Activated T-cell treated with anti-CD3 and anti-CD28 coated beads, Interleukin-2, amount 50 U/mL, for 72 hours (primary cell): ENCODE measurements at regions not wholly inside any gene's neighbourhood (a gene's known extent, or its start where the extent isn't known, plus 50 kb on each side); places are given as distances from the start of the nearest gene placed in this dataset.
"Not testable (repeated sequence)": the region's sequence is repeated elsewhere in the genome, so short reads cannot be mapped to it uniquely, and the experiment has no call there.

Source experiments
- ATAC-seq, 2 donors: fragments of 150-1000 bp; cut with Tn5 transposase; replicated peaks in 1 of 2; 2 replicates each; pipeline ENCODE4 v1.10.0; 2021; ENCODE audit warnings: moderate library complexity in 2 of 2, mild to moderate bottlenecking in 1 of 2
- DNase-seq, 2 donors: peaks; one replicate each; pipeline ENCODE4 v3.0.0; 2021 to 2022; ENCODE audit warnings: mixed read lengths in 1 of 2
- H3K27ac Mint-ChIP-seq: one replicate; pipeline ENCODE4 v1.8.0; 2022; ENCODE audit warnings: mild to moderate bottlenecking, moderate library complexity, mixed read lengths
- H3K27me3 Mint-ChIP-seq: one replicate; pipeline ENCODE4 v1.8.0; 2022; ENCODE audit warnings: low read depth, mixed read lengths
- H3K36me3 Mint-ChIP-seq, 2 donors: one replicate each; pipeline ENCODE4 v1.8.0; 2022; ENCODE audit warnings: mixed read lengths in 2 of 2, mild to moderate bottlenecking in 1 of 2; ENCODE audit not compliant: insufficient read depth in 2 of 2
- H3K4me1 Mint-ChIP-seq: one replicate; pipeline ENCODE4 v1.8.0; 2022; ENCODE audit warnings: low read depth, mixed read lengths
- H3K4me3 Mint-ChIP-seq, 2 donors: one replicate each; pipeline ENCODE4 v1.8.0; 2022; ENCODE audit warnings: mild to moderate bottlenecking in 2 of 2, mixed read lengths in 2 of 2, moderate library complexity in 2 of 2
- H3K9me3 Mint-ChIP-seq, 2 donors: one replicate each; pipeline ENCODE4 v1.8.0; 2022; ENCODE audit warnings: mixed read lengths in 2 of 2

GRCh38 chr7:35915247-35915955, 114.5 kb downstream of the SEPTIN7 start:
- not testable (repeated sequence) for H3K4me1 Mint-ChIP-seq, H3K27me3 Mint-ChIP-seq, DNase-seq, ATAC-seq, H3K27ac Mint-ChIP-seq, H3K36me3 Mint-ChIP-seq, H3K9me3 Mint-ChIP-seq, H3K4me3 Mint-ChIP-seq

- not testable (repeated sequence) for H3K9me3 Mint-ChIP-seq, DNase-seq, H3K27me3 Mint-ChIP-seq, H3K27ac Mint-ChIP-seq, ATAC-seq, H3K36me3 Mint-ChIP-seq, H3K4me1 Mint-ChIP-seq, H3K4me3 Mint-ChIP-seq
Measured at GRCh38 chr7:35918217-35918616, 117.4 kb downstream of the SEPTIN7 start.

GRCh38 chr7:35919607-35920006, 118.8 kb downstream of the SEPTIN7 start:
- not testable (repeated sequence) for H3K9me3 Mint-ChIP-seq, ATAC-seq, H3K4me3 Mint-ChIP-seq, H3K27me3 Mint-ChIP-seq, H3K36me3 Mint-ChIP-seq, H3K4me1 Mint-ChIP-seq, H3K27ac Mint-ChIP-seq, DNase-seq

- not testable (repeated sequence) for DNase-seq, H3K27me3 Mint-ChIP-seq, H3K4me3 Mint-ChIP-seq, H3K27ac Mint-ChIP-seq, ATAC-seq, H3K4me1 Mint-ChIP-seq, H3K36me3 Mint-ChIP-seq, H3K9me3 Mint-ChIP-seq
Measured at GRCh38 chr7:35921338-35921737, 120.5 kb downstream of the SEPTIN7 start.

- not testable (repeated sequence) for H3K36me3 Mint-ChIP-seq, ATAC-seq, H3K27ac Mint-ChIP-seq, H3K9me3 Mint-ChIP-seq, H3K4me3 Mint-ChIP-seq, H3K27me3 Mint-ChIP-seq, H3K4me1 Mint-ChIP-seq, DNase-seq
Measured at GRCh38 chr7:35924668-35925067, 123.8 kb downstream of the SEPTIN7 start.

GRCh38 chr7:35926966-35927365, 126.1 kb downstream of the SEPTIN7 start:
- H3K4me3 Mint-ChIP-seq, DNase-seq, H3K36me3 Mint-ChIP-seq, ATAC-seq, H3K27ac Mint-ChIP-seq, H3K27me3 Mint-ChIP-seq, H3K4me1 Mint-ChIP-seq, H3K9me3 Mint-ChIP-seq: not testable (repeated sequence)

- not testable (repeated sequence) for H3K27ac Mint-ChIP-seq, DNase-seq, ATAC-seq, H3K27me3 Mint-ChIP-seq, H3K36me3 Mint-ChIP-seq, H3K4me3 Mint-ChIP-seq, H3K4me1 Mint-ChIP-seq, H3K9me3 Mint-ChIP-seq
Measured at GRCh38 chr7:35931134-35931533, 130.3 kb downstream of the SEPTIN7 start.

- not testable (repeated sequence) for H3K36me3 Mint-ChIP-seq, H3K27ac Mint-ChIP-seq, H3K4me3 Mint-ChIP-seq, H3K27me3 Mint-ChIP-seq, H3K4me1 Mint-ChIP-seq, H3K9me3 Mint-ChIP-seq, ATAC-seq, DNase-seq
Measured at GRCh38 chr7:35931551-35931950, 130.7 kb downstream of the SEPTIN7 start.

GRCh38 chr7:35940695-35941094, 139.8 kb downstream of the SEPTIN7 start:
- not testable (repeated sequence) for H3K9me3 Mint-ChIP-seq, H3K27ac Mint-ChIP-seq, H3K4me3 Mint-ChIP-seq, DNase-seq, ATAC-seq, H3K36me3 Mint-ChIP-seq, H3K4me1 Mint-ChIP-seq, H3K27me3 Mint-ChIP-seq

GRCh38 chr7:35945621-35946020, 144.8 kb downstream of the SEPTIN7 start:
- H3K27me3 Mint-ChIP-seq, H3K27ac Mint-ChIP-seq, H3K9me3 Mint-ChIP-seq, H3K36me3 Mint-ChIP-seq, DNase-seq, H3K4me1 Mint-ChIP-seq, ATAC-seq, H3K4me3 Mint-ChIP-seq: not testable (repeated sequence)

GRCh38 chr7:35955735-35956134, 154.9 kb downstream of the SEPTIN7 start:
- not testable (repeated sequence) for H3K27me3 Mint-ChIP-seq, H3K27ac Mint-ChIP-seq, DNase-seq, H3K4me3 Mint-ChIP-seq, H3K4me1 Mint-ChIP-seq, H3K9me3 Mint-ChIP-seq, ATAC-seq, H3K36me3 Mint-ChIP-seq

- H3K27ac Mint-ChIP-seq, H3K36me3 Mint-ChIP-seq, H3K9me3 Mint-ChIP-seq, H3K4me1 Mint-ChIP-seq, H3K4me3 Mint-ChIP-seq, ATAC-seq, DNase-seq, H3K27me3 Mint-ChIP-seq: not testable (repeated sequence)
Measured at GRCh38 chr7:35956988-35957387, 156.1 kb downstream of the SEPTIN7 start.

GRCh38 chr7:35961260-35961659, 160.4 kb downstream of the SEPTIN7 start:
- not testable (repeated sequence) for H3K4me3 Mint-ChIP-seq, ATAC-seq, H3K36me3 Mint-ChIP-seq, H3K9me3 Mint-ChIP-seq, H3K27me3 Mint-ChIP-seq, DNase-seq, H3K27ac Mint-ChIP-seq, H3K4me1 Mint-ChIP-seq

- not testable (repeated sequence) for H3K27ac Mint-ChIP-seq, H3K36me3 Mint-ChIP-seq, H3K27me3 Mint-ChIP-seq, H3K4me3 Mint-ChIP-seq, H3K4me1 Mint-ChIP-seq, H3K9me3 Mint-ChIP-seq, DNase-seq, ATAC-seq
Measured at GRCh38 chr7:35962607-35963006, 161.8 kb downstream of the SEPTIN7 start.
